ENCODE measurements at regions not wholly inside any gene's neighbourhood (a gene's known extent, or its start where the extent isn't known, plus 50 kb on each side); places are given as distances from the start of the nearest gene placed in this dataset.

DNA sequence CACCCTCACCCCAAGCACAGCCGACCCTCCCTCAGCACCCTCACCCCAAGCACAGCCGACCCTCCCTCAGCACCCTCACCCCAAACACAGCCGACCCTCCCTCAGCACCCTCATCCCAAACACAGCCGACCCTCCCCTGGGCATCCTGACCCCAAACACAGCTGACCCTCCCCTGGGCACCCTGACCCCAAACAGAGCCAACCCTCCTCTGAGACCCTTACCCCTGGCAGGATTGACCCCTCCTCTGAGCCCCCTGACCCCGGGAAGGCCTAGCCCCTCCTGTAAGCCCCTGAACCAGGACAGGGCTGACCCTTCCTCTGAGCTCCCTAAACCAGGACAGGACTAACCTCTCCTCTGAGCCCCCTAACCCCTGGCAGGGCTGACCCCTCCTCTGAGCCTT is 84.4 kb upstream of the RAB6C start:
- DNase-seq (ENCODE audit: low spot score) = no peak

DNA sequence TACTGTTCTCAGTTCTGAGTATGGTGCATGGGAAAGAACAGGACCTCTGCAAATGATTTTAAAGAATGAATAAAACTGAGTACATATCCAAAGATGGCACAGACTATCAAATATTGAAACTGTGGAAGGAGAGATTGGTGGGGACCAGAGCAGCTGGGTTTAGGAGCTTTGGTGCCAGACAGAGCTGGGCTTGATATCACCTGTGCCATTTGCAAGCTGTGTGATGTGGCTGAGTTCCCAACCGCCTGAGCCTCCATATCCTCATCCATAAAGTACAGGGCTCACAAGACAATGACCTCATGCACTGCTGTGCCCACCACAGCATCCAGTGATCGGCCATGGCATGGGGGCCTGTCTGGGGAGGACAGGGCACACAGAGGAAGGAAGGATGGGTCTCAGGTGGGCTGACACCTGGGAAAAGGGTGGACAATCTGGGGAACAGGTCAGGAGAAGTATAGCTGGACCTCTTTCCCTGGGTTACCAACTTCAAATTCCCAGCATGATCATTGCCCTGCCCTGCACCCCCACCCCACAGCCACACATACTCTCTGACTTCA is 83.9 kb upstream of the RAB6C start:
- no peak for DNase-seq (ENCODE audit: low spot score)

DNA sequence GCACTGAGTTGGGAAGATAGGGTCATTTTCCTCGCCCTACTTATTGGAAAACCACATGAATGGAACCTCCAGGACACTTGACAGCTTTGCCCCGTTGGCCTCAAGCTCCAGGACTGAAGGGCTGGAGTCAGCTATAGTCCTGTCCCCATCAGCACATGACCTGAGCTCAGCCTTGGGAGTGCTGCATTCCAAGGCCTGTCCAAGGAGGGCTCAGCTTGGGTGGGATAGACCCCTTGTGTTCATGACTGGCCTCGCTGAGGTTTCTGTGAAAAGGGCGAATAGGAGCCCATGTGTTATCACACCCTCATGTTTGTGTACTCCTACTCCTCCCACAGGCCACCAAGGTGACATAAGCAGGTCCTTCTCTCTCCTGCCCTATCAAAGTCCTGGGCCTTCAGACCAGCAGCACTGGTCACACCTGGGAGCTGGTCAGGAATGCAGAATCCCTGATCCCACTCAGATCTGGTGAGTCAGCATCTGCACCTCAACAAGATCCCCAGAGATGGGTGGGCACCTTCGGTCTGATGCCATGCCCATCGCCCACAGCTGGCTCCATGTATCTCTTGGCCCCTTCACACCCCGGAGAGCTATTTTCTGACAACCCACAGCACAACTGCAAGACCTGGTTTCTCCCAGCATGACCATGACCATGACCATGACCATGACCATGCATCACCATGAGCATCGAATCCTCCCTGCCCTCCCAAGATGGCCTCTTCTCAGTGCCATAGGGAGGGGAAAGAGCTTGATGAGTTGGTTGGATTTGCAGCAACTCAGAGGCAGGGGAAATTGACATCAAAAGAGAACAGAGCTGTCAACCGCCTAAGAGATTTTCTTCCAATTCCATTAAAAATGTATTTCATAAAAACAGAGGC is 83.0 kb upstream of the RAB6C start:
- no peak for DNase-seq (ENCODE audit: low spot score)

DNA sequence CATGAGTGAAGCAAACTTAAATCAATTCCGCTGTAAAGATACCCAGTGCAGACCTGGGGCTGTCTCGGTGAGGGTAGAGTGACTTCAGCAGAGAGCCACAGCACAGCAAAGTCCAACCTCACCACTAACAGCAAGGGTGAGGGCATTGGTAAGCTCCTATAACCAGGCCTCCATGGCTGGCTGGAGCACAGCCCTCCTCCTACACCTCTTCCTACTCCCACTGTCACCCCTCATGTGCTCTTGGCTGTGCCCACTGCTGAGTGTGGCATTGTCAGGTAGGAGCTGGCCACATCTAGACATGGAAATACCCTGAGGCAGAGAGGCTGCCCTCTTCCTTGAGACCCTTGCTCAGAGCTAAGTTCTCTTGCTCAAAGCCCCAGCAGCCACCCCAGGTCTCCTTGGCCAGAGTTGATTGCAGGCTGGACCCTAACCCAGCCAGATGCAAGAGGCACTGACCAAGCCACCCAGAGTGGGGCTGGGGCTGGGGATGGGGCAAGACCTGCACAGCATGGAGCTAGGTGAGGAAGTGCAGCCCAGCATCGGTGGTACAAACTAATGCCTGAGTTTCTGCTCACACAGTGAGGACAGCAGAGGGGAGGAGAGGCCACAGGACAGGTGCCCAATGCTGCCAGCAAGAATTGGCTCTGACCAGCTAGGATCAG is 77.6 kb upstream of the RAB6C start:
- DNase-seq (ENCODE audit: low spot score) = no peak

DNA sequence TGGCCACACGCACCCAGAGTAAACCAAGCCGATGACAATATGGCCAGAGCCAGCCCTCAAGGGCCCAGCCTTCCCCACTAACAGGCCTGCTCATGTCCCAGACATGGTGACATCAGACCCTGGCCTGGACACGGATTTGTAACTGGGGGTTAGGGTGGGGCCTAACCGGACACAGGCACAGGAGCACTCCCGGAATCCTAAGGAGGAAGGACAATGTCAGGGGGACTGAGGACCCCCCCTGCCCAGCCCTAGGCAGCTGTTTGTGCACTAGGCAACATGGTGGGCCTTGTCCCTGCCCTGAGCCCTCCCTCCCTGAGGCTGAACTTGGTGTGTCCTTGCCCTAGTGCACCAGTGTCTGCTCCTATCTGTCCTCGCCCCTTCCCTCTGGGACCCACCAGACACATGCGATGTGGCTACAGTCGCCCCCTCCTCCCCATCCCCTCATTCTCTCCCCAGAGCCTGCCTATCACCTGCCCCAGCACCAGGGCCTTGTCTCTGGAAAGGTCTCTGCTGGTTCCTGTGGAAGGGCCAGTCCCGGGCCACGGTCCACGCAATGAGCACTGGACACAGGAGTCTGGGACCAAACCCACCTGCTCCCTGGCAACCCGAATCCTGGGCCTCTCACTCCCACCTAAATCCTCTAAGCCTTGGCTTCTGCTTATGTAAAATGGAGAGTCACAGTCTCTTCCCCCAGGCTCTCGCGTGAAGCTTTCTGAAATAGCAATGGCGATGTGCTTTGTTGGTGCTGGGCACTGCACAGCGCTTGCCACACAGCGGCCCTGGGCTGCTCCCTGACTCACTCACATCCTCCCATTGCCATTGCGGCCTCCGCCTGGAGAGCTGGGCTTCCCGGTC is 76.5 kb upstream of the RAB6C start:
- no peak for DNase-seq (ENCODE audit: low spot score)

DNA sequence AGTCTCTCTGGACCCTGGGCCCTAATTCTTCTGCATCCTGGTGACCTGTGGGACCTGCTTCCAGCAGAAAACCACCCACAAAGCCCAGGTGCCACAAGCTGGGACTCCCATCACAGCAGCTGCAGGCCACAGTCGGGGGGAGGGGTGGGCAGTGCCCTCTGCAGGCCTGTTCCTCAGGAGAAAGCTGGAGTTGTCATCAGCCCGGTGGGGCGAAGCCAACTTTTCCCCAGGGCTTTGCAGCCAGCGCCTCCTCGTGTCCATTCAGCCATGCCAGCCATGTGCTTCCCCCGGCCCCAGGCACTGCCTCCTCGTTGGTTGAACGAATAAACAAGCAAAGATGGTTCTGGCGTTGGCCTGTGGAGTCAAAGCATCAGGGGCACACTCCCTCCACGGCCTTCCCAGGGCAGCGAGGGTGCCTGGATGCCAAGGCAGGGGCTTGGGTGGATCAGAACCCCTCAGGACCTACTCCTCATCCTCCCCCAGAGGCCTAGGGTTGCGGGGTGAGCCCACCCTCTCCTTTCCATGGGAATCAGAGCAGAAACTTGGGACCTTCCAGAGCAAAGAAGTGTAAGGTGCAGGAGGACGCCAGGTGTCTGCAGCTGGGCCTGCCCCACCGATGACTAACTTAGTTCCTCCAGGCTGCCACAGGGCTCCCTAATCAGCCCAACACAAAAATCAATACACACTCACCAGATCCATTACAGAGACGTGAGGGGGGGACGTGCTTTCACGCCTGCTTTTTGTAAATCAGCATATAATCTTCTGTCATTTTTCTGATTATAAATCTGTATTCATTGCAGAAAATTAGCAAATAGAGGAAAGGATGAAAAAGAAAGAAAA is 75.7 kb upstream of the RAB6C start:
- peak; percentile 17 for DNase-seq (ENCODE audit: low spot score)

DNA sequence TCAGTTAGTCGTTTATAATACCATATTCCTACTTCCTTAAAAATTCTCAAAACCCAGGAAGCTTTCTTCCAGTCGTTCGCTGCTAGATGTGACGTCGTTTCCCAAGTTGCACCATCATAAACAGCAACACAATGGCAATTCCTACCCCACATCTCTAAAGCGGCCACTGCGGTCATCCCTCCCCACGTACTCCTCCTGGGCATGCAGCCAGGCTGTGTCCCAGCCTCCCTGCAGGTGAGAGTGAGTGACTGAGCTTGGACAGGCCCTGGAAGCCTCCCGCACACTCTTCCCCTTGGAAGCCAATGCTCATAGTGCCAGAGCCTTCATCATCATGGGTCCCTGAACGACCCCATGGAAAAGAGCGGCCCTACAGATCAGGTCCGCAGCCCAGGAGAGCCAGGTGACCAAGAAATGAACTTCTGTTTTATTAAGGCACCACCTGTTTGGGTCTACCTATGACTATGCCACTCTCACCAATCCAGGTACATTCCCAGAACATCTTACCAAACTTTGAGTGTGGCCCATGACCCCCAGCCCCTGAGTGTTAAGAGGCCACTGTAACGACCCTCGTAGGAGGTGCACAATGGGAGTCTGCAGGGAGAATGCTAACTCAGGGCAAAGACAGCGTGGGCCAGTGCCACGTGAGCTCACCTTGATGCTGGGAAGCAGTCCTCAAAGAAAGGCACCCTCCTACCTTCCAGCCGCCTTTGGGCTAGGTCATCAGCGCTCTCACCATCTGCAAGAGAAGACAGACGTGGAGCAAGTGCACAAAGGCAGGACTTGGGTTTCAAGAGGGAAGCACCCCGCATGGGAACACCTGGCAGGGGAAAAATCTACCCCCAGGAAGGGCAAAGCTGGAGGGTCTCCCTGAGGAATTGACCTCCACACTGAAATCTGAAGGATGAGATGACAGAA is 74.7 kb upstream of the RAB6C start:
- no peak for DNase-seq (ENCODE audit: low spot score)

DNA sequence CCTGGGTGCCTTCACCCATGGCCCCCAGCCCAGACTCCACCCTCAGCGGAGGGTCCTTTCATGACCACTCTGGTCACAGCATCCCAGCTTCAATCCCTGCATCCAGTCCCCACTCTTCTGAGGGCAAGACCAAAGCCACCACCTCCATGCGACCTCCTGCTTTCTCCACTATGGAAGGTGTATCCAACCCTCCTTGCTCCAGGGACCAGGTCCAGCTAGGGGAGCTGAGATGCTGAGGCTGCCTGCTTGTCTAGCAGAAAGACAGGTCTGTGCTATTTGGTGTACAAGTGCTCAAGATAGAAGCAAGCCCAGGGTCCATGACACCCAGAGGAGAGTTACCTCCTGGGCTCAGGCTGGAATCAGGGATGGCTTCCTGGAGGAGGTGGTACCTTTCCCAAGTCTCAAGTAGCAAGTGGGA is 73.8 kb upstream of the RAB6C start:
- DNase-seq (ENCODE audit: low spot score) = no peak

DNA sequence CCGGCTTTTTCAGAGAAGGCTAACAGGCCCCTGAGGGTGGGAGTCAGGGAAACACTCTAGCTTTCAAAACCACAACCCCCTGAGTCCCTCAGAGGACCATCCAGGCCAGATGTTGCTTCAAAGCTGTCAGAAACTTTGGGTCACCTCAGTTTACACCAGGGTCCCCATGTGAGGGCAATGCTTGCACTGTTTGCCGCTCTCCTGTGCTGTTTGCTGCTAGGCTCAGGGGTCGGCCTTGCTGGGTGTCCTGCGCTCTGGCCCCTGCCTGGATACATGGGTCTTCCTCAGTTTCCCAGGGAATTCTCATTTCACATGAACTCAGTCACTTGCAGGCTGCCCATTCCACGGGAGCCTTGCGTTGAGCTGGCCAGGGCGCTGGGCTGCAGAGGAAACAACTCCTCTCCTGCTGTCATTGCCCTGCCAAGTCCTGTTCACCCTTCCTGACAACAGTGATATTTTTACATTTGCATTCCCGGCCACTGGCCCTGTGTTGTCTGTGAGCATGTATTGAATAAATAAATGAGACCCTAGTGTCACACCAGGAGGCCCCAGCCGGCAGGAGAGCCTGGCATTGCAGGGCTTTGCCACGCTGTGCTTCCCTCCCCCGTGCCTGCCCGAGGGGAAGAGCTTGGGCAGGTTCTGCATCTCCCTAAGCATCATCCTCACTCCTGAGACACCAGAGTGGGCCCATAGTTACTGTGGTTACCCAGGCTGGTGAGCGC is 73.2 kb upstream of the RAB6C start:
- no peak for DNase-seq (ENCODE audit: low spot score)

DNA sequence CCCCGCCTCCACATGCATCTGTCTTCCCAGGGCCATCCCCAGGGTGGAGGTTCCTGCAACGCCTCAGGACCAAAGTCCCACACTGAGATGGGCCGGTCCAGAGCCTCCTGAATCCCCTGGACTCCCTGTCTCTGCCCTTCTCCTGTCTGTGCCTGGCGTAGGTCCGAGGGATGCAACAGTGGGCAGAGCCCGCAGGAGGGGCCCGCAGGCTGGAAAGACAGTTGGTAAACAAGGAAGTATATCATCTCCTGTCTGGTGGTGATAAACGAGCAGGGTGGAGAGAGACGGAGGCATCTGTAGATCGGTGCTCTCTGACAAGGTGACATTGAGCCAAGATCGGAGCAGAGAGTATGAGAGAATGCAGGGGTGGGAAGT is 72.6 kb upstream of the RAB6C start:
- no peak for DNase-seq (ENCODE audit: low spot score)

DNA sequence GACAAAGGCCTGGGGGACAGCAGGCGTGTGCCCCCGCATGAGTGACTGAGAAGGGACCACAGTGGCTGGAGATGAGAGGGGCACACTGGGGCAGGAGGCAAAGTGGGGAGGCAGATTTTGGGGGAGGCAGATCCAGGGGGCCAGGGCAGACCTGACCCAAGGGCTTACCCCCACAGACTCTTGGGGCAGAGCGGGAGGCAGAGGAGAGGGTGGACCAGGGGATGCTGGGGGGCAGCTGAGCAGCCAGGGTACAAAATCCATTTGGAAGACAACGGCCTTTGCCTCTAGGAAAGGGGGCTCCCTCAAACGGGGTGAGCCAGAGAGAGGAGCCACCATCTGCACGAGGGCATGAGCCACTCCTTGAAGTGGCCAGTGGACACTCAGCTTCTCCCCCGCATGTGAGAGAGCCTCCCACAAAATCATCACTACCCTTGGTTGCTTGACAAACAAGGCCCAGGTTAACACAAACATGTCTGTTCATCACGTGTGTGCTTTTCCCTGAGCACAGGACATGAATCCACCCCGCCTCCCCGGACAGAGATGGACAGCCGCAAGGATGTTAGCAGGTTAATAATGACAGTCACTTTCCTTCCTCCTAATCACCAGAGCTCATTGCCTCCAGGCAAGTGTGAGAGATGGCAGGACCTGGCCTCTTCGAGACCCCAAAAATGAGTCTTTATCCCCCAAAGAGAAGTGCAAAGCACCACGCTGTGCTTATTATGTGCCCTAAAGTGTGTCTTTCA is 72.0 kb upstream of the RAB6C start:
- no peak for DNase-seq (ENCODE audit: low spot score)

DNA sequence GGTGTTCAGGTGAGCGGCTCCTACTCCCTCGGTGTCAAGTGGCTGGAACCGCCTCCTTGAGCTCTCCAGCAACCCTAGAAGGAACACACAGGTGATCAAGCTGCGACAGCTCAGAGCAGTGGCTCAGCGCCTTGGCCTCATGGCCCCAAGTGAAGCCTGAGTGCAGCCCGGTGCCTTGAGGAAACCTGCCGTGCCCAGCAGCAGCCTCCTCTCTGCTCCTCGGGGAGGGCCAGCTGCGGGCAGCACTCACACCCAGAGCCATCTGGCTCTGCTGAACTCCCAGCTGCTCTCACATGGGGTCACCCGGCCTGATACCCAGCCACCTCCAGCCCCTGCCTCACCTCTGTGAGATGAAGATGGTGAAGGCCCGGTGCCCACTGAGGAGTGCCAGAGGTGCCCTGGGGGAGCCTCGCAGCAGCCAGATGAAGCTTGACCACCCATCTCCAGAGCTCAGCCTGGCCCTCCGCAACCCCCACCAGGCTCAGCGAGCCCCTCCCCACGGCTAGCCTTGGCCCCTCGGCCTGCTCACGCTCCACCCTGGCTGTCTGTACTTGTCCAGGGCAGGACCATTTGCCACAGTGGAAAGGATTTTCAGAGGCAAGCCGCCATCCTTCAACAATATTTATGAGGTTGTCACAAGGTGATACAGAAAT is 70.6 kb upstream of the RAB6C start:
- DNase-seq (ENCODE audit: low spot score) = no peak

DNA sequence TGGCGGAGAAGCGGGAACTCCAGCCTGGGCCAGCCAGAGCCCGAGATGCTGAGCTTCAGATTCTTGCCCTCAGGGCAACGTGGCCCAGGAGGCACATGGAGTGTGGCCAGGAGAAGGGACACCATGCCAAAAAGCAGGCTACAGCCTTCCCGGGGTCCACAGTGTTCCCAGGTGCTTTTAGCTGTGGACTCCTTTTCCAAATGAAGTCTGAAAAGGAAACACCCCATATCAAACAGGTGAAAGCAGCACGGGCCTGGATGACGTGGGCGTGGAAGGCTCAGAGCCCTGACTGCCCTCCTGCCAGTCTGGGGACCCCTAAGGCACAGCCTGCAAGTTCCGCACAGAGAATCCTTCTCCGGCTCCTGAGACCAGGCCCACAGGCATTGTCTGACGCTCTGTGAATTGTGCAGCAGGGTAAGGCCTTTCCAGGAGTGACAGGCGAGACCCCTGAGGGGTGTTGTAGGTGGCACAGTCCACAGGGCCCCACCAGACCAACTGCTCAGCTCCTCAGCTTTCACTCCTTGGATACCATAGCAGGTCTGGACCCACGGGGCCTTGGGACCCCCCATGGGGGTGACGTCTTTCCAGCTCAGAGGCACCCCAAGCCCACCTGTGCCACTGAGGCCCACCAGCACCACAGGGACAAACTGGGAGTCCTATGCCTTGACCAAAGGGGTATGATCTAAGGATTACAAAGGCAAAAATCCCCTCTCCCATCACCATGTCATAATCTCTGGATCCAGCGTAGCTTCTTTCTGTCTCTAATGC is 69.6 kb upstream of the RAB6C start:
- no peak for DNase-seq (ENCODE audit: low spot score)

DNA sequence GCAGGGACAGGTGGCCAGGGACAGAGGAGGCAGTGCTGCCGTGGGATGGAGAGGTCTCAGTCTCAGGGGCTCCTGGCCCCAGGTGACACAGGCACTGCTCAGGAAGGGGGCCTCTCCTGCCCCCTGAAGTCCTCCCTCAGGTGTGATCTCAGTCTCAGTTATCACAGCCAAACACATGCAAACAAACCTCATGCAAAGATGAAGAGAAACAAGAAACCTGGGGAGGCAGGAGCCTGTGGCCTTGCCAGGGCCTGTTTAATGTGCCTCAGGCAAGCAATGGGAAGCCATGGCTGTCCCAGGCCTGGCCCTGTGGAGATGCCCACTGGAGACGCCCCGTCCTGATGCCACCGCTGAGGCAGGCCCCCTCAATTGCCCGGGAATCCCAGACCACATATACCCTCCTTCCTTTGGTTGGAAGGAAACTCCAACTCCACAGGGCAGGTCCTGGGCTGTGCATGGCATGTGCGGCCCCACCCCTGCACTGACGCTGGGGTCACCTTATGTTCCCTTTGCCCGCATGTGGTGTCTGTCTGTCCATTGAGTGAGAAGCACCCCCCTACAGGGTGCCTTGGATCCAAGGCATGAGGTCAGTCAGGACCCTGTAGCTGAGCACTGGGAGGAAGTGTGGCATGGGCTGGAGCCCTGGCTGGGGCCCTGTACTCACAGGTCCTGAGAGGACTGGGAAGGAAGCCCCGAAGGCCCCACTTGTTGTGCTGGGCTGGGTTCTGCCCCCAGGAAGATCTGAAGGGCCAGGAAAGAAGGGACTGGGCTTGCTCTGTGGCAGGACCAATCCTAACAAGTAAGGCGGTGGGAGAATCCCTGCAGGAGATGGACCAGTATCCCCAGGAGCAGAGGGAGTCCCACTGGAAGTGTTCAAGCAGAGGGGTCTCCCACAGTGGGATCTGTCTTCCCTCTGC is 68.8 kb upstream of the RAB6C start:
- no peak for DNase-seq (ENCODE audit: low spot score)

DNA sequence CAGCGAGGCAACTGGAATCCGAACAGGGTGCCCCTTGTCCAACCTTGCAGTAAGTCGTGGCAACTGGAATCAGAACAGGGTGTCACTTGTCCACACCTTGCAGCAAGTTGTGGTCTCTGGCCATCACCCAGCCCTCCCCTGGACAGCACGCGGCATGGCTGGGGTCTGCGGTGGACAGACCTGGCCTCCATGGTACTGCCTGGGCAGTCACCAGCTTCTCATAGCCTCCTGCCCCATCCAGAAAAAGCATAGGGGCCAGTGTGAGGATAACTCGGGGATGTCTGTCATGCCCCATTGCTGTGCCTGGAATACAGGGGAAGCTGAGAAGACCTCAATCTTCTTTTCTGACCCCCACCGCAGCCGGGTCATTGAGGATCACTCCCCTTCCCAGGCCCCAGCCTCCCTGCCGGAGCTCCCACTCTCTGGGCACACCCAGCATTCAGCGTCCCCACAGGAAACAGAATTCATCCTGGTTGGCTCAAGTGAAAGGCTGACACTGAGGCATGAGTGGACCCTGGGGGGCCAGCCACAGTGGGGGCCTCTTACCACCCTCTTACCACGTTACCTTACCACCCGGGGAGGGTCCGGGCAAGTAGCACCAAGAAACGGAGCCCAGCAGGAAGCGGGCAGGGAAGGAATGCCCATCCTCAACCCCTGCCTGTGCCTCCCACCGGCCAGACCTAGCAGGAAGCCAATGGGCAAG is 68.0 kb upstream of the RAB6C start:
- no peak for DNase-seq (ENCODE audit: low spot score)

All from putamen (tissue), 1 donor.